DMS153 treated with DMSO at 0.1 percent for 48 hours (cell line): ENCODE measurements at regions not wholly inside any gene's neighbourhood (a gene's known extent, or its start where the extent isn't known, plus 50 kb on each side); places are given as distances from the start of the nearest gene placed in this dataset.
A peak's percentile ranks its signal among the peaks of the same experiment; 100 is the strongest.

Source experiments
- DNase-seq: peaks from one replicate; lab custom pipeline; 2025; ENCODE audit not compliant: unreplicated experiment; lab: John Stamatoyannopoulos, UW

GRCh38 chr2:147375073-147375472 lies 469.8 kb upstream of the ACVR2A start:
- DNase-seq = no peak

GRCh38 chr2:147374423-147374811 lies 470.4 kb upstream of the ACVR2A start:
- peak; percentile 54 for DNase-seq

GRCh38 chr2:147373800-147374422 lies 470.9 kb upstream of the ACVR2A start:
- DNase-seq = no peak

DNA sequence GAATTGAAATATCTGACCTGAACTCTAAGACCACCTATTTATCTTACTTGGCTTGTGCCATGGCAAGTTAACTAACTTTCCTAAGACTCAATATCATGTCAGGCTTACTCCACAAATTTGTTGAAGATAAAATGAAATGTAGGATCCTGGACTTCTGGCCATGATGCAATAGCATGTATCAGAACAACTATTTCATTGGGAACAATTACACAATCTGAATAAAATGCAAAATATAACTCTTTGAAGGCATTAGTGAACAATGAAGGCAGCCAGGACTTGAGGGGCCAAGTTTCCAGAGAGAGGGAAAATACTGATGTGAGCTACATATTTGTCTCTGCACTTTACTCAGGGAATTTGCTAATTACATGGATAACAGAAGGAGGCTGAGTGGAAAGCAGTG lies 476.5 kb upstream of the ACVR2A start:
- DNase-seq = no peak

DNA sequence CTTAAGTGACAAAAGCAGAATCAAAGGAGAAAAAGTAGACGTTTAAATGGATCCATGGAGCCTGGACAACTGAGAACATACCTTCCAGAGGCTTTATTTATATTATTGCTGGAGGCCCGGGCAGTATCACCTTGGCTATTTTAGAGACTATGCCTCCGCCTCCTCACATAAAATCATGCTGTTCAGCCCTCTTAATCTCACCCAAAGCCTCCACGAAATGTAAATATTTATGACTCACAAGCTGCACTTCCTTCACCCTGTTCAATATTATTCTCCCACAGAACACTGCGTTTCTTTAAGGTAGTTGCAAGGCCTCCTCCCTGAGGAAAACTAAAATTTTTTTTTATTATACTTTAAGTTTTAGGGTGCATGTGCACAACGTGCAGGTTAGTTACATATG lies 478.6 kb upstream of the ACVR2A start:
- no peak for DNase-seq

- no peak for DNase-seq
Observed at GRCh38 chr2:147365622-147366021, 479.2 kb upstream of the ACVR2A start.

DNA sequence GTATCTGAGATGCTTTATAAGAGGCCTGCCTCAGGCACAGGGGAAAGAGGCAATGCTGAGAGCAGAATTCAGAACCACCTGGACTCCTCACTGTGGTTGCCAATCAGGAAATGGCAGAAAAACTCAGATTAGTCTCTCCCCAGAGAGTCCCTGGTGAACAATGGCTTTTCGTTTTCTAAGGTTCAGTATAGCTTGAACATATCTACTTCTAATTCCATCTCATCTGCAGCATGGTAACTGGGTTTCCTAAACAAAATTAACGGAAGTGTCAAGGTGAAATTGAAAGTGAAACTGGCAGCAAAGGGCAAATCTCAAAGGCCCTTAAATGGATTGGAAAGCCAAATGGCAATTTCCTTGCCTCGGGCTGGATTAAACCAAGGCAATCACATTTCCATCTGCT lies 480.2 kb upstream of the ACVR2A start:
- peak; percentile 88 for DNase-seq

- DNase-seq = no peak
Observed at GRCh38 chr2:147363181-147363580, 481.6 kb upstream of the ACVR2A start.

DNA sequence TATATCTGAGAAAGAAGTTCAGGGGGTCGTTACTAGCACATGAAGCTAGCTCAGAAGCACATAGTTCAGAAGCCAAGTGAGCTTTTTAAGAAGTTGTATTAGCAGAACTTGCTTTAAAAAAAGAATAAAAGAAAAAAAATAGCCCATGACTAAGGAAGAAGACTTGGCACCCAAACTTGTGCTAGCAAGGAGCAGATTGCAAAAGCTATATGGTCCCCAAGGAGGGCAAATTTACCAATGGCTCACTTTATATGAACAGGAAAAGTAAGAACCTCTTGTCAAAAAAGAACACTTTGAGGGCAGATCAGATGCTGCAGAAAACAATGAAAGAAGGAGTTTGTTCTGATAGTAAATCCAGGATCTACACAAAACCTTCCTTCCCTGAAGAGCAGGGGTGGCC lies 486.5 kb upstream of the ACVR2A start:
- DNase-seq = no peak

GRCh38 chr2:147356157-147356556 lies 488.7 kb upstream of the ACVR2A start:
- DNase-seq = no peak

DNA sequence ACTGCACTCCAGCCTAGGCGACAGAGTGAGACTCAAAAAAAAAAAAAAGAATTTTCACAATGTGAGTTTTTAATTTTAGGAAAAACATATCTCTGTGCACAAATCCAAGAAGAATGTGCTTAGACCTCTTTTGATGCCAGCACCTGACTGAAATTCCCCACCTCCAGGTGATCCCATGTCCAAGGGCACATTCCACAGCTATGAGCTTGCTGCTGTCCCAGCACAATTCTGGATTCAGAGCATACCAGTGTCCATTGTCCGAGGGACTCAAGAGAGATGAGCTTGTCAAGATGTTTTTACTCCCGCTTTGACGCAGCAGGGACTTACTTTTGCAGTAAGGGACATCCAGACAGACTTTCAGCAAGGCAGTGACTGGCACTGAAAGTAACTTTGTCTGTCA lies 489.1 kb upstream of the ACVR2A start:
- no peak for DNase-seq

DNA sequence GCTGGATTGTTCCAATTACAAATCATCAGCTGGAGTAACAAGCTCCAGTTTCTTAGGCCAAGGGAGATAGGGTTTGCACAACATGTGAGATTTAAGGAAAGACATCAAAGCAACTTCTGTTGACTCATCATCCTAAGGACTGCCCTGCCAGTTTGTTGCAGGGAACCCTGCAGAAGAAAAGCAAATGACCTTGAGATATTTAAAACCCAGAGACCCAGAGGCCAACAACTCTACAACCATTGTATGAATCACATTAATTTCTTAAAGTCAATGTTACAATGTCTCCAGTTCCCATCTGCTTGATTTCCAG lies 491.8 kb upstream of the ACVR2A start:
- DNase-seq = no peak

- peak; percentile 54 for DNase-seq
Observed at GRCh38 chr2:147352264-147353071, 492.4 kb upstream of the ACVR2A start.

DNA sequence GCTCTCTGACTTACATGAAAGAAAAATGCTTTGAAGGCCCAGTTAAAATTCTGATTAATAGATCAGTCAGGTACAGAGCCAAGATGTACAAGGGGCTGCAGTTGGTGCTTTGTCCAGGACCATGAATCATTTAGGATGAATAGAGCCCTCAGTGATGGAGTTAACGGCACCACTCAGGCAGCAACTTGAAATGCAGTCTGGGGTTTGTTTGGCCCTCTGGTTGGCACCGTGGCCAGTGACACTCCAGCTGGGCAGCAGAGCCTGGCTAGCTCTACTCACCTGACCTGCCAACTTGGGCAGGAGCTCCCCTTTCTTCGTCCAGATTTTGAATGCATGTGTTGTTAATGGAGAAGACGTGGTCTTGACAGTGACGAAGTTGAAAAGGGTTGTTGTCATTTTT lies 493.0 kb upstream of the ACVR2A start:
- DNase-seq = no peak

DNA sequence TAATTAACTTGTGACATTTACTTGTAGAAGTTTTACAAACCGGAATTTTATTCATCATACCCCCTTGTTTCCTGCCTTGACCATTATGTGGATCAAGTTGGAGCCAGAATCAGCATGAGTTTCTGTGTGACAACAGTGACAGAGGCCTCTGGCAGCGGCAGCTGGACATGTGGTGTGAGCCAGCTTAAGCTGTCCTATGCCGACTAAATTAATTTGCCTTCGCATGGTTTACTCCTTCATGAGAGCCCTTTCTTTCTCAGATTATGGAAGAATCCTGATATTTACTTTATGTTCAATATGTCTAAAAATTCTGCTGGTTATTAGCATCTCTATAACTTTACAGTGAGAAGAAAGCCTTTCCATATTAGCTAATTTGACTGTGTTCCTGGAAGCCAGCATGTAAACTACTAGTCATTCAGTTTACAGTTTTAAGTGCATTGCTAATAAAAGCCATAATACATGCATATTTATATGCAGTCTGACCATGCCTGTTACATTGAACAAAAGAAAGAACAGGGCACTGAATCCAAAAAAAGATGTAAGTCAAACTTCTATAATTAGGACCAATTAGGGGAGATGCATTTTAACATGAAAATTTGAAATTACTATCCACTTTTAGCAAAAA lies 495.8 kb upstream of the ACVR2A start:
- DNase-seq = no peak

DNA sequence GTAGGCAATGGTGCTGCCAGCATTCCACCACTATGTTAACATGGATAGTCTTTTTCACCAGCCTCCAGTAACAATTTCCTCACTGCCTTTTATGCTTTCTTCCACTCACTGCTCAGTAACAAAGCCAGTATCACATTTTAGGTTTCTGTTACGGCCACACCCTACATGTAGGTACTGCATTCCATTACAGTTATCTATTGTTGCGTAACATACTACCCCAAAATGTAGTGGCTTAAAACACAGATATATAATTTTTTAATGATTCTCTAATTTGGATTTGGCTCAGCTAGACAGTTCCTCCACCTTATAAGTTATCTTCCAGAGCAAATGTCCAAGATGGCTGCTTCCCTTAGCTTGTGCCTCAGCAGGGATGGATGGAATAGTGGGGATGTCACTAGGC lies 498.7 kb upstream of the ACVR2A start:
- DNase-seq = no peak

- no peak for DNase-seq
Observed at GRCh38 chr2:147345246-147345645, 499.6 kb upstream of the ACVR2A start.

DNA sequence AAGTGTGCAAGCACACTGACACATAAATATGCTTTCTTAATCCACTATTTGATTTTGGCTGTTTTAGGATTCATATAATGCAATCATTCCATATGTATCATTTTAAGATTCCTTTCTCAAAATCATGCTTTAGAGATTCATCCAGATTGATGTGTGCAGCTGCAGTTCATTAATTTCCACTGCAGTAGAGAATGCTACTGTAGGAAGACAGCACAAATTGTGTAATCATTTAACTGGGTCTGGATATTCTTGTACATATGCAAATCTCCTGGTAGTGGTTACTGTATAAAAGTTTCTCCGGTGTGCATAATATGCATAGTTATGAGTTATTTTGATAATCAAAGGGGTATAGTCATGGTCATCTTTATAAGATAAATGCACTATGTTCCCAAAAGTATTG lies 502.5 kb upstream of the ACVR2A start:
- DNase-seq = no peak

DNA sequence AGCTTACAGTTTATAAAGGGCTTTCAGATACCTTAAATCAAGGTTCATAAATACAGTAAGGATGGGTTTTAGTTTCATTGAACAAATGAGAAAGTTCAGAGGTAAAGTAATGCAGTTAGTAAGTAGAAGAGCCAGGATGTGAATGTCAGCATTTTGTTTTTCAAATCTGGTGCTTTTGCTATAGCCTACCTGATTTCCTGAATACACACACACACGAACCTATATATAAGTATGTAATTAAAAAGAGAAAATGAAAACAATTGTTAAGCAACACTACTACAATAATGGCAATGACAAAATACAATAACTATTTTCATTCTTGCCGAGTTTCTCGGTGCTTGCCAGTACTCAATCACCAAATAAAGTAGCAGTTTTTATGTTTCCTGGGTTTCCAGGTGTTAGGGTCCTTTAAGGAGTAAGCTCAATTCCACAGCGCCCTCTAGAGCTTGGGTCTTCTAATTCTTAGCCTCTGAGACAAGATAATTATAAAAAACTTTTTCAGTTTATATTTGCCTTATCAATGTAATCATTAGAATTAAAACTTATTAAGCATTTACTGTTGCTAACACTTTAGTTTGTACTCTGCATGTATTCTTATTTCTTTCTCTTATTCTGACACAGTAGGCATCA lies 512.9 kb upstream of the ACVR2A start:
- DNase-seq = no peak

- DNase-seq = no peak
Observed at GRCh38 chr2:147330925-147331324, 513.9 kb upstream of the ACVR2A start.

GRCh38 chr2:147327613-147328012 lies 517.2 kb upstream of the ACVR2A start:
- DNase-seq = no peak

GRCh38 chr2:147325990-147326389 lies 518.8 kb upstream of the ACVR2A start:
- no peak for DNase-seq
